ENCODE measurements at regions not wholly inside any gene's neighbourhood (a gene's known extent, or its start where the extent isn't known, plus 50 kb on each side); places are given as distances from the start of the nearest gene placed in this dataset.

- DNase-seq (ENCODE audit: low spot score): no peak
- intact Hi-C loops (cut with DNase I): no loop called here
Observed at GRCh38 chr3:99176169-99176964, 274.9 kb upstream of the DCBLD2 start.

DNA sequence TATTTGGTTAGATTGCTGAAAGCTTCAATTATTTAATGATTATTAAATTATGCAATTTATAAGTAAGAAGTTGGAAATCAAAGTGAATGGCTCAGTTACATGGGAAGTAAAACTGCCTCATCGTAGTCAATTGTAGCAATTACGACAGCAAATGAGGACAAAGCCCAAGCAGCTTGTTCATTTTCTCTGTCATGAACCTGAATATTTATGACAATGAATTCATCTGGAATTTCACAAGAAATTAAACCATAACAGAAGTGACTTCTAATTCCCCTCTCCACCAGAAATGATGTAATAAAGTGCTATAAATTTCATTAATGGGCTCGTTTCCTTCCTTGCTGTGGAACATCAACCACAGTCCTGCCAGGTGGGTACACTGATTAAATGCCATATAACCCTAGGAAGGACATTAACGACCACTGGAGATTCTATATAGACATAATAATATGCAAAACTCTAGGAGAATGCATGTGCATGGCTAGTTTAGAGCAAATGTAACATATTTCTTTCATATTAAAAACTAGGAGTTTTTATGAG, 273.8 kb upstream of the DCBLD2 start:
- no peak for DNase-seq (ENCODE audit: low spot score)
- intact Hi-C loops (cut with DNase I): no loop called here

GRCh38 chr3:99172736-99173657, 271.5 kb upstream of the DCBLD2 start:
- DNase-seq (ENCODE audit: low spot score): peak; percentile 59
- intact Hi-C loops (cut with DNase I): loop anchor here in 1 of 2 donors (5.0 kb wide), 1 partner anchor 151 kb away; no protein-coding TSS in a partner anchor

GRCh38 chr3:99171800-99172199, 270.3 kb upstream of the DCBLD2 start:
- intact Hi-C loops (cut with DNase I): loop anchor here in 1 of 2 donors (5.0 kb wide), 1 partner anchor 149 kb away; no protein-coding TSS in a partner anchor
- DNase-seq (ENCODE audit: low spot score): no peak

DNA sequence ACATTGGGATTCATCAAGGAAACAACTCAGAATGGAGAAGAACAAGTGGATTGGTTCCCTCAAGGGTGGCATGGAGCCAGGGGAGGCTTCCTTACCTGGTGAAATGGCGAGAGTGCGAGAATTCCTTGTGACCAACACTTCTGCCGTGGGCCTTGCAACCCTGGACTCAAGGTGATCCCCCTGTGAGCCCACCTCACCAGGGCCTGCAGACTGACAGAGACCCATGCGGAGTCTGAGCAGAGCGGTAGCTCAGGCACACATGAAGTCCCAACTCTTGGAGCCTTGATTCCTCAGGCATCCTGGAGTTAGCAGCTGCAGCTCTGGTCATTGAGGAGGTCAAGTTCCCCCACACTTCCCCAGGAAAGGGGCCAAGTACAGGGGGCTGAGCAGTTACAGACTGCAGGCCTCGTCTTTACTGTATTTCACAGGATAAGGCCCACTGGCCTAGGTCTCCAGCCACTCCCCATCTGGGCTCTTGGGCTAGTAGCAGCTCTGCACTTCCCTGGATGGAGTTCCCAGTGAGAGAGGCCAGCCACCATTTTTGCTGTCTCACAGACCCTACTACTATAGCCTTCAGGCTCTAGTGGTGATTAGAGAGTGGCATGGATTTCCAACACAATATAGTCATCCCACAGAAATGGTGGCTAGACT, 269.5 kb upstream of the DCBLD2 start:
- intact Hi-C loops (cut with DNase I): loop anchor here in 1 of 2 donors (5.0 kb wide), 1 partner anchor 149 kb away; no protein-coding TSS in a partner anchor
- no peak for DNase-seq (ENCODE audit: low spot score)

DNA sequence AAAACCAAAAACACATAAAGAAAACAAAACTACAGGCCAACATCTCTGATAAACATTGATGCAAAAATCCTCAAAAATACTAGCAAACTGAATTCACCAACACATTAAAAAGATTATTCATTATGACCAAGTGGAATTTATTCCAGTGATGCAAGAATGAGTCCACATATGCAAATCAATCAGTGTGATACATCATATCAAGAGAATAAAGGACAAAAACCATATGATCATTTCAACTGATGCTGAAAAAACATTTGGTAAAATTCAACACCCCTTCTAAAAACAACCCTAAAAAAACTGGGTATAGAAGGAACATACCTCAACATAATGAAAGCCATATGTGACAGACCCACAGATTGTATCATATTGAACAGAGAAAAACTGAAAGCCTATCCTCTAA, 265.6 kb upstream of the DCBLD2 start:
- no peak for DNase-seq (ENCODE audit: low spot score)
- intact Hi-C loops (cut with DNase I): no loop called here

GRCh38 chr3:99163314-99163713, 261.8 kb upstream of the DCBLD2 start:
- intact Hi-C loops (cut with DNase I): no loop called here
- peak; percentile 45 for DNase-seq (ENCODE audit: low spot score)

- intact Hi-C loops (cut with DNase I): no loop called here
- no peak for DNase-seq (ENCODE audit: low spot score)
Observed at GRCh38 chr3:99159220-99159762, 257.8 kb upstream of the DCBLD2 start.

- no peak for DNase-seq (ENCODE audit: low spot score)
- intact Hi-C loops (cut with DNase I): no loop called here
Observed at GRCh38 chr3:99145031-99145430, 243.5 kb upstream of the DCBLD2 start.

- intact Hi-C loops (cut with DNase I): no loop called here
- DNase-seq (ENCODE audit: low spot score): no peak
Observed at GRCh38 chr3:99143493-99143892, 242.0 kb upstream of the DCBLD2 start.

GRCh38 chr3:99134986-99135385, 233.5 kb upstream of the DCBLD2 start:
- intact Hi-C loops (cut with DNase I): no loop called here
- no peak for DNase-seq (ENCODE audit: low spot score)

DNA sequence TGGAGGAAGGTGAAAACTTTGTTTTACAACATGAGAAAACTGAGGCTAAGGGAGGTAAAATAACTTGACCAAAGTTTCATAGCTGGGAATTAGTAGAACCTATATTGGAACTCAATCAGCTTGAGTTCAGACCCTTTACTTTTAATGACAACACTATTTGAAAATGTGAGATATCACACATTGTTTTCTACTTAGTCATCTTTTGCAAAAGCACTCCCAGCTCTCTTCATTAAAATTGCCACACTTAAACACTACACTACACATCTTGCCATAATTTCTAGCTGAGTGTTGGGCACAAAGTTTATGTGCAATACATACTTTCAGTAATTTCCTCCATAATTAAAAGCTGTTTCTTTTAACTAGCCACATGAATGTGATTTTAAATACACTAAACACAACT, 230.4 kb upstream of the DCBLD2 start:
- no peak for DNase-seq (ENCODE audit: low spot score)
- intact Hi-C loops (cut with DNase I): no loop called here

DNA sequence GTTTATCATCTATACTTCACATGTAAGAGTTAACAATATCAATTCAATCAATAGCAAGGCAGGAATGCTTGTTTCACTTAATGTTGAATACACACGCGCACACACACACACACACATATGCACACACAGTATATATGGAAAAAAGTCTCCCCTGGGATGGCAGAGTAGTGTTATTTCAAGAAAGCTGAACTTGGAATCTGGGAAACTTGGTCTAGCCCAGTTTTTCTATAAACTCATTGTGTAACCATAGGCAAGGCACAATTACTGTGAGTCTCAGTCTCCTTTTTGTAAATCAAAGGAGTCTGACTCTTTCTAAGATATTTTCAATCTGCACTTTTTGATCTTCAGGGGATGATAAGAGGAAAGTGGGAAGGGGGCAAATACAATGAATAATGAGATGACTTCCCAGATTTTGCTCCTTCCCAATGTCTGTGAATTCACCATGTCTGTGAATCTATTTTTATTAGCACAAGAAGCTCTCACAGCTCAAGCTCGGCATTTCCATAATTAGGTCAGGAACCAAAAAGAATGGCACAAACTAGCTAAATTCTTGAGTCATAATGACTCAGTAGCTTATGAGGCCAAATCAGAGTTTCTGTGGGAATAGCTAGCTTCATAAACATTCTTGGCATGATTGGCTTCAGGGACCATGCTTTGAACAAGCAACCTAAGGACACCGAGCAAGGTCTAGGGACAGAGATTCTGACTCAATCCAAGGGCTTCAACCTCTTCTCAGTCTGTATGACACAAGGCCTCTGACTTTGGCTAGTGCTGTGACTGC, 227.4 kb upstream of the DCBLD2 start:
- no peak for DNase-seq (ENCODE audit: low spot score)
- intact Hi-C loops (cut with DNase I): no loop called here

- intact Hi-C loops (cut with DNase I): no loop called here
Observed at GRCh38 chr3:99128235-99128634, 226.7 kb upstream of the DCBLD2 start.

DNA sequence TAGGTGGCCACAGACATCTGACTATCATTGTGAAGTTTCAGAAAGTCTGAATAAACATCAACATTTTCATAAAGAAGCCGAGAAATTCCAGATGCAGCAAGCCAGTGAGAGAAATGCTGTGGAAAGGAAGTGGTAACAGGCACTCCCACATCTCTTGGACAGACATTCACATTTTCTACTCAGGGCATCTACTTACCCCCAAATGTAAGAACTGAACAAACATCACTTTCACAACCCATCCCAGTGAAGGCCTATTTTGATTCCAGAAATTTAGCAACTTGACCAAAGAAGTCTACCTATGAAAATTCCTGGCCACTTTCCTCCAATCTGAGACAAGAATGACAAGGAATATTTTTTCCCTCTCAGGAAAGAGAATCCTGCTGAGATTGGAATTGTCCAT, 224.8 kb upstream of the DCBLD2 start:
- intact Hi-C loops (cut with DNase I): no loop called here
- no peak for DNase-seq (ENCODE audit: low spot score)

More at GRCh38 chr3:99128235-99128634, 226.7 kb upstream of the DCBLD2 start:
- no peak for DNase-seq (ENCODE audit: low spot score)

- intact Hi-C loops (cut with DNase I): no loop called here
- DNase-seq (ENCODE audit: low spot score): no peak
Observed at GRCh38 chr3:99119385-99119784, 217.9 kb upstream of the DCBLD2 start.

DNA sequence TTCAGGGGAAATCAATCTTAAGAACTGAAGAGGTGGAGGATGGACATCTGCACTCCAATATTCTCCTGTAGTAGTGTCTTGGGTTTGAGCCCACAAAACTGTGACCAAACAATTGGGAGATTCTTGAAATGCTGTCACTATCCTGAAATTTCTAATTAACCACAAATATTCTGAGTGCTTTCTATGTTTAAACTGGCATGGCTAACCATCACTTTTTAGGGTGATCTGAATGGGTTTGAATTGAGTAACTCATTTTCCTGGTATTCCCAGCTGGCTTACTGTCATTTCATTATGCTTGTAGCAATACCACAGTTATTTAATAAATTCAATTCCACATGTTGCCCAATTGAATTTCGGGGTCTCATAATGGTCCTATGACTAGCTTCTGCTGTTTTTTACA, 216.9 kb upstream of the DCBLD2 start:
- DNase-seq (ENCODE audit: low spot score): no peak
- intact Hi-C loops (cut with DNase I): no loop called here

DNA sequence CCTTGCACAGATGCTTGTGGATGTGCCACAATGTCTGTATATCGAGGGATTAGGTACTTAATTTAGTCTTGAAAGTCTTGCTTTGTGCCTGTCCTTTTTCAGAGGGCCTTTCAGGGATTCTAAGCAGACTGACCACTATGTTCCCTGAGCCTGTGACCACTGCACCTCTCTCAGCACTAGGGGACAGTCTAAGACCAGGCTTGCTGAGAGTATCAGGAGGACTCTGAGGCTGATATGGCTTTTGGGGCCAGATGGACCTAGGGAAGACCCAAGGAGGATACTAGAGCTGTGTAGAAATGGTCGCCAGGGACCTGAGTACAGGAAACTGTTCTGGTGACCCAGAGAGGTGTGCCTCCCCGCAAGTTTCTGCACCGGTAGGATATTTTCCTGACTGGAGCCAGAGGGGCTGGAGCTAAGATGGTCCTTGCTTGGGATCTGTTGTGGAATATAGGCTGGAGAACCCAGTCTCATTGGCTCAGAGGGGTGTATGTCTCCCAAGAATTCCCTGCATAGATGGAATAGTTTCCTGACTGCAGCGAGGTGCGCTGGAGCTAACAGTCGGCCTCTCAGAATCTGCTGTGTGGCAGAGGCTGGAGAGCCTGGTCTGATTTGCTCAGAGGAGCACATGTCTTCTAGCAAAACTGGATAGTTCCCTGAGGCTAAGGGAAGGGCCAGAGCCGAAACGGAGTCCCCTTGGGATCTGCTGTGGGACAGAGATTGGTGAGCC, 213.2 kb upstream of the DCBLD2 start:
- DNase-seq (ENCODE audit: low spot score): no peak
- intact Hi-C loops (cut with DNase I): no loop called here

Measured in posterior vena cava (tissue), 2 donors.